ENCODE measurements at regions not wholly inside any gene's neighbourhood (a gene's known extent, or its start where the extent isn't known, plus 50 kb on each side); places are given as distances from the start of the nearest gene placed in this dataset.

DNA sequence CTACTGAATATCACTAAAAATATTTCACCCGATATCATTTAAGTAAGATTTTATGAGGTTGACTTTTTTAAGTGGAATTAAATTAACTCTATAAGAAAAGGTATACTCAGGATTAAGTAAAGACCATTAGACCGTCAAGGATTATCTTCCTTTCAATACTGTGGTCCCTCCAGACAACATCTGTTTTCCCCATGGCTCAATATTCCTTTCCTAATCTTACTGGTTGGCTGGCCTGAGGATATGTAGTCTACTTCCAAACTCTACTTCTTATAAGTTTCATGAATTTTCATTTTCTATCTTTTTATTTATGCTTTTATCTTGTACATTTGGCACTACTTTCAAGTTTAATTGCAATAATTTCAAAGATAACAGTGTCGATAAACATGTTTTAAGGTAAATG, 725.4 kb downstream of the PCDH7 start:
- Histone ChIP-seq H3K27ac (ENCODE audit: low read depth, low read length, poor library complexity, severe bottlenecking) (no peak overlapping the region), H3K4me2 (ENCODE audit: low read length) (no peak overlapping the region), H3K4me3 (ENCODE audit: low read depth, low read length, poor library complexity, severe bottlenecking) (no peak overlapping the region), H3K9me2 (ENCODE audit: low read depth, low read length) (no peaks in the 10 kb centered on the region), H2AFZ (ENCODE audit: low read length) (no peak overlapping the region), H3K4me1 (ENCODE audit: insufficient read depth, low read length, severe bottlenecking) (no peaks in the 10 kb centered on the region), H4K20me1 (ENCODE audit: insufficient read depth, low read length) (no peaks in the 10 kb centered on the region), H3F3A (ENCODE audit: insufficient read depth, low read length) (no peaks in the 10 kb centered on the region), H3K9ac (ENCODE audit: low read length) (no peak overlapping the region), H3K36me3 (ENCODE audit: insufficient read depth, low read length) (no peaks in the 10 kb centered on the region), H3K79me2 (ENCODE audit: insufficient read depth, low read length) (no peaks in the 10 kb centered on the region), H3K9me3 (ENCODE audit: low read length) (no peaks in the 10 kb centered on the region), H3K27me3 (ENCODE audit: insufficient read depth, low read length) (no peaks in the 10 kb centered on the region)
- no peak for TF ChIP-seq EZH2 (IDR thresholded peaks at IDR 0.05; ENCODE audit: borderline replicate concordance, low read length)
- TF ChIP-seq, protein P1, sequence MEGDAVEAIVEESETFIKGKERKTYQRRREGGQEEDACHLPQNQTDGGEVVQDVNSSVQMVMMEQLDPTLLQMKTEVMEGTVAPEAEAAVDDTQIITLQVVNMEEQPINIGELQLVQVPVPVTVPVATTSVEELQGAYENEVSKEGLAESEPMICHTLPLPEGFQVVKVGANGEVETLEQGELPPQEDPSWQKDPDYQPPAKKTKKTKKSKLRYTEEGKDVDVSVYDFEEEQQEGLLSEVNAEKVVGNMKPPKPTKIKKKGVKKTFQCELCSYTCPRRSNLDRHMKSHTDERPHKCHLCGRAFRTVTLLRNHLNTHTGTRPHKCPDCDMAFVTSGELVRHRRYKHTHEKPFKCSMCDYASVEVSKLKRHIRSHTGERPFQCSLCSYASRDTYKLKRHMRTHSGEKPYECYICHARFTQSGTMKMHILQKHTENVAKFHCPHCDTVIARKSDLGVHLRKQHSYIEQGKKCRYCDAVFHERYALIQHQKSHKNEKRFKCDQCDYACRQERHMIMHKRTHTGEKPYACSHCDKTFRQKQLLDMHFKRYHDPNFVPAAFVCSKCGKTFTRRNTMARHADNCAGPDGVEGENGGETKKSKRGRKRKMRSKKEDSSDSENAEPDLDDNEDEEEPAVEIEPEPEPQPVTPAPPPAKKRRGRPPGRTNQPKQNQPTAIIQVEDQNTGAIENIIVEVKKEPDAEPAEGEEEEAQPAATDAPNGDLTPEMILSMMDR (IDR thresholded peaks at IDR 0.05; ENCODE audit: low read length): no peak

DNA sequence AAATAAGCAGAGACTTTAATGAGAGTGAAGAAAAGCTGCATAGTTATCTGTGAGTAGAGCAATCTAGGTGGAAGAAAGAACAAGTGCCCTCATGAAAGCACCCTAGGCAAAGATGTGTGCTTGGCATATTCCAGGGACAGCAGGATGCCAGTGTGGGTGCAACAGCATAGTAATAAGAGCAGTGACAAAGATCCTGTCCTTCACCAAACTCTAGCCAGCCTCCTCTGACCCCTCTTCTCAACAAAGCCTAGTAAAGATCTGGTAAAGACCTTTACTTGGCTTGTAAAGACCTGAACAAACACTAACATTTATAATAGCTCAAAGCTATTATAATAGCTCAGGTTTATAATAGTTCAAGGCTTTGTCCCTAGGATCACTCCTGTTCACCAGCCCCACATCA, 735.4 kb downstream of the PCDH7 start:
- no peak overlapping the region for H2AFZ ChIP-seq (ENCODE audit: low read length)
- H3K4me1 ChIP-seq (ENCODE audit: insufficient read depth, low read length, severe bottlenecking): no peaks in the 10 kb centered on the region
- no peaks in the 10 kb centered on the region for H3K79me2 ChIP-seq (ENCODE audit: insufficient read depth, low read length)
- no peaks in the 10 kb centered on the region for H3K9me2 ChIP-seq (ENCODE audit: low read depth, low read length)
- no peak overlapping the region for H3K9ac ChIP-seq (ENCODE audit: low read length)
- H3K36me3 ChIP-seq (ENCODE audit: insufficient read depth, low read length): no peaks in the 10 kb centered on the region
- H3K27me3 ChIP-seq (ENCODE audit: insufficient read depth, low read length): no peaks in the 10 kb centered on the region
- no peaks in the 10 kb centered on the region for H4K20me1 ChIP-seq (ENCODE audit: insufficient read depth, low read length)
- no peak for TF ChIP-seq EZH2 (IDR thresholded peaks at IDR 0.05; ENCODE audit: borderline replicate concordance, low read length)
- TF ChIP-seq, protein P1 (IDR thresholded peaks at IDR 0.05; ENCODE audit: low read length): no peak
- H3K4me2 ChIP-seq (ENCODE audit: low read length): no peak overlapping the region
- H3K27ac ChIP-seq (ENCODE audit: low read depth, low read length, poor library complexity, severe bottlenecking): no peak overlapping the region
- no peaks in the 10 kb centered on the region for H3F3A ChIP-seq (ENCODE audit: insufficient read depth, low read length)
- no peaks in the 10 kb centered on the region for H3K9me3 ChIP-seq (ENCODE audit: low read length)
- no peak overlapping the region for H3K4me3 ChIP-seq (ENCODE audit: low read depth, low read length, poor library complexity, severe bottlenecking)

GRCh38 chr4:31458813-31459212, 738.6 kb downstream of the PCDH7 start:
- Histone ChIP-seq H3K9me2 (ENCODE audit: low read depth, low read length) (no peaks in the 10 kb centered on the region), H4K20me1 (ENCODE audit: insufficient read depth, low read length) (no peaks in the 10 kb centered on the region), H3K36me3 (ENCODE audit: insufficient read depth, low read length) (no peaks in the 10 kb centered on the region), H3K4me1 (ENCODE audit: insufficient read depth, low read length, severe bottlenecking) (no peaks in the 10 kb centered on the region), H3K27ac (ENCODE audit: low read depth, low read length, poor library complexity, severe bottlenecking) (no peak overlapping the region), H3K27me3 (ENCODE audit: insufficient read depth, low read length) (no peaks in the 10 kb centered on the region), H3K9me3 (ENCODE audit: low read length) (no peaks in the 10 kb centered on the region), H3K9ac (ENCODE audit: low read length) (no peak overlapping the region), H3K4me2 (ENCODE audit: low read length) (no peak overlapping the region), H3F3A (ENCODE audit: insufficient read depth, low read length) (no peaks in the 10 kb centered on the region), H3K4me3 (ENCODE audit: low read depth, low read length, poor library complexity, severe bottlenecking) (no peak overlapping the region), H2AFZ (ENCODE audit: low read length) (no peak overlapping the region), H3K79me2 (ENCODE audit: insufficient read depth, low read length) (no peaks in the 10 kb centered on the region)
- TF ChIP-seq, protein P1 (IDR thresholded peaks at IDR 0.05; ENCODE audit: low read length): no peak
- TF ChIP-seq EZH2 (IDR thresholded peaks at IDR 0.05; ENCODE audit: borderline replicate concordance, low read length): no peak

Data from OCI-LY1 (cell line).